ENCODE measurements at regions not wholly inside any gene's neighbourhood (a gene's known extent, or its start where the extent isn't known, plus 50 kb on each side); places are given as distances from the start of the nearest gene placed in this dataset.

DNA sequence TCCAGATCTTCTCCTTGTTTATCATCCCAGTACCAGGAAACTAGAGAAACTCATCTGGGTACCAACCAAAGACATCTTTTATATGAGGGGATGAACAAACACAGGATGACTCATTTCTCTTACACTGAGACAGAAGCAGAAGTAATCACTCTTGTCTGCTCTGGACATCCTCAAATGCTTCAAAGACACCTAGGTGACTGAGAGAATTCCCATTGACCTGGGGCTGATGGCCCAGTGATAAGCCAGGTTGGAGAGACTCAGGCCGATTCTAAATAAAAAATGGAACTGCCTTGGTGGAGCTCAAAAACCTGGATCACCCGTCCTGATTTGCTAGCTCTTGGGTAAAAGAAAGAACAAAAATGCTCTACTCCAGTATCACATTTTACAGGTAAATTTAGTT is 182.2 kb downstream of the ZNF486 start:
- DNase-seq (ENCODE audit: low spot score in 2 of 2): no peak
- no peak for TF ChIP-seq POLR2A (IDR thresholded peaks at IDR 0.05)
- TF ChIP-seq, protein P1, sequence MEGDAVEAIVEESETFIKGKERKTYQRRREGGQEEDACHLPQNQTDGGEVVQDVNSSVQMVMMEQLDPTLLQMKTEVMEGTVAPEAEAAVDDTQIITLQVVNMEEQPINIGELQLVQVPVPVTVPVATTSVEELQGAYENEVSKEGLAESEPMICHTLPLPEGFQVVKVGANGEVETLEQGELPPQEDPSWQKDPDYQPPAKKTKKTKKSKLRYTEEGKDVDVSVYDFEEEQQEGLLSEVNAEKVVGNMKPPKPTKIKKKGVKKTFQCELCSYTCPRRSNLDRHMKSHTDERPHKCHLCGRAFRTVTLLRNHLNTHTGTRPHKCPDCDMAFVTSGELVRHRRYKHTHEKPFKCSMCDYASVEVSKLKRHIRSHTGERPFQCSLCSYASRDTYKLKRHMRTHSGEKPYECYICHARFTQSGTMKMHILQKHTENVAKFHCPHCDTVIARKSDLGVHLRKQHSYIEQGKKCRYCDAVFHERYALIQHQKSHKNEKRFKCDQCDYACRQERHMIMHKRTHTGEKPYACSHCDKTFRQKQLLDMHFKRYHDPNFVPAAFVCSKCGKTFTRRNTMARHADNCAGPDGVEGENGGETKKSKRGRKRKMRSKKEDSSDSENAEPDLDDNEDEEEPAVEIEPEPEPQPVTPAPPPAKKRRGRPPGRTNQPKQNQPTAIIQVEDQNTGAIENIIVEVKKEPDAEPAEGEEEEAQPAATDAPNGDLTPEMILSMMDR (IDR thresholded peaks at IDR 0.05): no peak
- intact Hi-C loops (cut with DNase I; ENCODE audit: low total_unique reads): no loop called here
- WGBS, 2 donors: 63 to 83% methylated on average over 2 of the region's 2 CpGs
- no peak overlapping the region for H3K4me3 ChIP-seq (ENCODE audit: low read depth, poor library complexity, severe bottlenecking)

DNA sequence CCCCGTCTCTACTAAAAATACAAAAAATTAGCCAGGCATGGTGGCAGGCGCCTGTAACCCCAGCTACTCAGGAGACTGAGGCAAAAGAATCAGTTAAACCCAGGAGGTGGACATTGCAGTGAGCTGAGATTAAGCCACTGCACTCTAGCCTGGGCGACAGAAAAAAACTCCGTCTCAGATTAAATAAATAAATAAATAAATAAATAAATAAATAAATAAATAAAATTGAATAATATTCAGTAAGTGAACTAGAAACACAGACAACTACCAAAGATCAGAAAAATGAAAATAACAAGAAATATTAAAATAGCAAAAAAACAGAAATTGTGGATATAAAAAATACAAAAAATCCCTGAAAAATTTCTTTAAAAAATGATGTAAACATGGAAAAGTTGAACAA is 172.4 kb downstream of the ZNF486 start:
- intact Hi-C loops (cut with DNase I; ENCODE audit: low total_unique reads): no loop called here
- 93 to 99% methylated on average over 4 of the region's 4 CpGs for WGBS, 2 donors

DNA sequence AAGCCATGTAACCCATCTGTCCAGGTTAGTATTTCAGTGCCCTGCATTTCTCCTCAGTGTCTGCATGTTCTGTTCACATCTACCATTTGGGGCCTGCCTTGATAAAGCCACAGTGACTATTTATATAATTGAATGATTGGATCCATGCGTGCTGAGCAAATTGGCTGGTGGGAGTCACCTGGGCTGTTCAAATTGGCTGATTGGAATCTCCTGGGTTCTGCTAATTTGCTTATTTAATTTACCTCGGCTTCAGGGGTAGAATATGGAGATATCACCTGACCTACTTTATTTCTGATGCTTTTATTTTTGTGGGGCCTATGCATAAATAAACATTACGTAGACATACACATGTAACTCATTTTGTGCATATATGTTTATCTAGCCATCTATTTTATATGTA is 167.7 kb downstream of the ZNF486 start:
- 76% methylated on average over 3 of the region's 3 CpGs for WGBS, 2 donors
- no peak for DNase-seq (ENCODE audit: low spot score in 2 of 2)
- TF ChIP-seq, protein P1 (IDR thresholded peaks at IDR 0.05): no peak
- no peak for TF ChIP-seq POLR2A (IDR thresholded peaks at IDR 0.05)
- intact Hi-C loops (cut with DNase I; ENCODE audit: low total_unique reads): no loop called here
- H3K4me3 ChIP-seq (ENCODE audit: low read depth, poor library complexity, severe bottlenecking): no peak overlapping the region

More for the DNA sequence above, 172.4 kb downstream of the ZNF486 start:
- DNase-seq (ENCODE audit: low spot score in 2 of 2): no peak
- no peak for TF ChIP-seq POLR2A (IDR thresholded peaks at IDR 0.05)
- TF ChIP-seq, protein P1 (IDR thresholded peaks at IDR 0.05): no peak
- no peak overlapping the region for H3K4me3 ChIP-seq (ENCODE audit: low read depth, poor library complexity, severe bottlenecking)

DNA sequence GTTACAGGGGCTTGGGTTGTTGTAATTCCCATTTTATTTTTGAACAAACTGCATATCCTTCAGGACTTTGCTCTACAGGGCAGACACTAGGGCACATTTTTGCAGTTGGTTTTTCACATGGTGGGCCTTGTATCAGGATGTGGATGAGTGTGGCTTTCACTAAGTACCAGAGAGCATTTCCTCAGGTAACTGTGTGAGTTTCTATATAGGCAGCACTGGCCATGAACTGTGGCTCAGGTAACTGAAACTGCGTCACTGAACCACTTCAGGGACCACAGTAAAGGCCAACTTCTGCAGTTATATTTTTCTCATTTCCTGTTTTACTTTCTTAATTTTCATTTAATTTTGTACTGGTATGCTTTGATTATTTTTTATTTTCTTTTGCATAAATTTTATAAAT is 166.5 kb downstream of the ZNF486 start:
- 97 to 100% methylated on average over 1 of the region's 1 CpG for WGBS, 2 donors
- no peak for DNase-seq (ENCODE audit: low spot score in 2 of 2)
- intact Hi-C loops (cut with DNase I; ENCODE audit: low total_unique reads): no loop called here
- TF ChIP-seq, protein P1 (IDR thresholded peaks at IDR 0.05): no peak
- no peak for TF ChIP-seq POLR2A (IDR thresholded peaks at IDR 0.05)
- H3K4me3 ChIP-seq (ENCODE audit: low read depth, poor library complexity, severe bottlenecking): no peak overlapping the region

DNA sequence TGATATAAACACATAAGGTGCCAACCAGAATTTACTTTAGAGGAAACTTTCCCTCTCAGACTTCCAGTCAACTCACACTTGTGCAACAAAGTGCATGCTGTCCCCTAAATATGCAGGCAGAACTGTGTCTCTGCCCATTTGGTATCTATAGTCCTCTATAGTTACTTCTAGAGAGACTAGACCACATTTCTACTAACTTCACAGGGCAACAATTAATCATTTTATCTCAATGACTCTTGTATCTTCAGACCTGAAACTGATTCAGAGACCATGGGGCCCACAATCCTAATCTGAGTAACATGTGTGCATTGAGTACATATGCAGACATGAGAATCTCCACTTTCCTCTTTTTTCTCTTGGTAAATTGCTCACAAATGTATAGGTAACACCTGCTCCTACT is 158.1 kb downstream of the ZNF486 start:
- TF ChIP-seq, protein P1 (IDR thresholded peaks at IDR 0.05): no peak
- TF ChIP-seq POLR2A (IDR thresholded peaks at IDR 0.05): no peak
- DNase-seq (ENCODE audit: low spot score in 2 of 2): no peak
- intact Hi-C loops (cut with DNase I; ENCODE audit: low total_unique reads): no loop called here

DNA sequence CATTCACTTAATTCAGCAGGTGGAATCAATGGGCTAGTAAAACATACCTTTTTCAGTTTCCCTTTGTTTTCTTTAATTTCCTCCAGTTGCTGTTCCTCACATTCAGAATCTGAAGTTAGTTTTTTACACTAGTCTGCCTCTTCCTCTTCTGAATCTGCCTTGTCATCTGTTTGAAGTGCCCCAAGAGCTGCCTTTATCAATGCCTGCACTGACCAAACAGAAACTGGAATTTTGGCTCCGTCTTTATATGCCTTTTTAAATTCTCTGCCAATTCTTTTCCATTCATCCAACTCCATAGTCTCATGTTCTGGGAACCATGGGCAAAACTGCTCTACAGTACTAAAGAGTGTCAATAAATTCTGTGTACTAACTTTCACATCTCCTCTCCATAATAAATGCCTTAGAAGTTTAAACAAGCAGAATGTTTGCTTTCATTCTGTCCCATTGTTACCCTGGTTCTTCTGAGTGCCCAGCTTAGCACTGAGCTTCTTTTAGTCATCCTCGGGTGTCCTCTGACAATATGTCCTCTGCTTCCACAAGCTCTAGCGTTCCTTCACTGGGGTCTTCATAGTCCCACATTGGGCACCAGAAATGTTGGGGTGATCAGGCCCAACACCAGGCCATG is 154.2 kb downstream of the ZNF486 start:
- 88 to 89% methylated on average over 3 of the region's 3 CpGs for WGBS, 2 donors
- DNase-seq (ENCODE audit: low spot score in 2 of 2): no peak
- no peak for TF ChIP-seq POLR2A (IDR thresholded peaks at IDR 0.05)
- TF ChIP-seq, protein P1 (IDR thresholded peaks at IDR 0.05): no peak
- H3K4me3 ChIP-seq (ENCODE audit: low read depth, poor library complexity, severe bottlenecking): no peak overlapping the region
- intact Hi-C loops (cut with DNase I; ENCODE audit: low total_unique reads): no loop called here

More for the DNA sequence above, 158.1 kb downstream of the ZNF486 start:
- no peak overlapping the region for H3K4me3 ChIP-seq (ENCODE audit: low read depth, poor library complexity, severe bottlenecking)

Measured in lower leg skin (tissue), 4 donors.